GM18870 (cell line): ENCODE measurements at regions not wholly inside any gene's neighbourhood (a gene's known extent, or its start where the extent isn't known, plus 50 kb on each side); places are given as distances from the start of the nearest gene placed in this dataset.
"Not testable (repeated sequence)": the region's sequence is repeated elsewhere in the genome, so short reads cannot be mapped to it uniquely, and the experiment has no call there.

Source experiments
- ATAC-seq: cut with Tn5 transposase; IDR thresholded peaks from one replicate; pipeline ENCODE4 v1.9.1; 2021; ENCODE audit warnings: moderate library complexity; ENCODE audit not compliant: unreplicated experiment

DNA sequence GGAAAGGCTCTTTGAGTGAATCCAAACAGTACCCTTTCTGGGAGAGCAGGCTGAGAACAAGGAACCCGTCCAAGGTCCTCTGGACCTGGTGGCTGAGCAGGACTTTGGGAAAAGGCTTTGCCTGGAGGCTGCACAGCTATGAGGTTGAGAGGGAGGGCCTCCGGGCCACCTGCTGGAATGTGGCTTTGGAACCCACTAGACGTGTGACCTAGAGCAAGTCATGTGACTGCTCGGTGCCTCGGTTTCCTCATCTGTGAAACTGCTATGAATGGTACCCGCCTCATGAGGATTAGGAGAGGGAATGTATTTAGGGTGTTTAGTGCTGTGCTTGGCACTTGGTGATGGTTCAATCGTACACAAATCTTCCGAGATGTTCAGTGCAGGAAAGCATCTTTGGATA lies 50.4 kb downstream of the HAPSTR1 start:
- no peak for ATAC-seq

DNA sequence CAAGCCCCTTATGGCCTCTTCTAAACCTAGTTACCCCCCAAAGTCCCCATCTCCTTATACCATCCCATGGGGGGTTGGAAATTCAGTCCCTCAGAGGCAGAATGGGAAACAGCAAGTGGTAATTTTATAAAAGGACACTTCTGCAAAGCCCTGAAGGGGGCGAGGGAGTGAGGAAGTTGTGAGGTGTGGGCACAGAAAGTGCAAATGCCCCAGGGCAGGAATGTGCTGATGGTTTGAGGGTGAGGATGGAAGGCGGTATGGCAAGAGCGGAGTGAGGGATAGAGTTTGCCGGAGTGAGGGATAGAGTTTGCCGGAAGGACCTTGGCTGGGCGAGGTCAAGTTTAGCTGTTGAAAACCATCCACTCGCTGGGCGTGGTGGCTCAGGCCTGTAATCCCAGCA lies 52.7 kb downstream of the HAPSTR1 start:
- no peak for ATAC-seq

DNA sequence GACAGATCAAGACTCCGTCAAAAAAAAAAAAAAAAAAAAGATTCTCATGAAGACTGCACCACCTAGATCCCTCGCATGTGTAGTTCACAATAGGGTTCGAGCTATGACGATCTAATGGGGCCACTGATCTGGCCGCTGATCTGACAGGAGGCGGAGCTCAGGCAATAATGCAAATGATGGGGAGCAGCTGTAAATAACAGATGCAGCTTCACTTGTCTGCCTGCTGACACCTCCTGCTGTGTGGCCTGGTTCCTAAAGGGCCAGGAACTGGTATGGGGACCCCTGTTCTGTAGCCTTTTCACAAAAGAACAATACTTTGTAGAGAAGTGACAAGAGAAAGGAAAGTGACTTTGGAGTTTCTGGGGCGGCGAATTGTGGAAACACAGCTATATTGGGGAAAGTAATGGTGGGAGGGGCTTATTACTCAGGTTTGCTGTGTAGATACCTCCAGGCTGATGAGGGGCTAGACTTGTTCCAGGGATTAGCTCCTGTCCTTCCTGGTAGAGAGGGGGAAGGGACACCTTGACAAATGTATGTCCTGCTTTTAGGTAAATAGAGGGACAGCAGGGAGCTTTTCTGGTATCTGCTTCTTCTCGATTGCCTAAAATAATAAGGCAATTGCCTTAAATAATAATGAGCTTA lies 57.1 kb downstream of the HAPSTR1 start:
- no peak for ATAC-seq

DNA sequence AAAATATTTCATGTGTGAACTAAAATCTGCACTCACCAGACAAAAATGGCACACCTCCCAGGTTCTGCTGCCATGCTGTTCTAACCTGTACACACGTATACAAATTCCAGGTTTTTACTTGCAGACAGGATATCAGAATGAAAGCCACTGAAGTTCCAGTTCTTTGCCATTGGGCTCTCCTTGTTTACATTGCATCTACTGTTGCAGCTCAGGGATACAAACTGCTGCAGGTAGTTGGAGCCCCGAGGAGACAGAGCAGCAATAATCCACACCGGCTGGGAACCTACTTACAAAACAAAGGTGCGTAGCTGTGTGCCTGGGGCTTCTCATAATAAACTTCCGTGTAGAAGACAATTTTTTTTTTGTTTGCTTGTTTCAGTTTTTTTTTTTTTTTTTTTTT lies 59.6 kb downstream of the HAPSTR1 start:
- no peak for ATAC-seq

DNA sequence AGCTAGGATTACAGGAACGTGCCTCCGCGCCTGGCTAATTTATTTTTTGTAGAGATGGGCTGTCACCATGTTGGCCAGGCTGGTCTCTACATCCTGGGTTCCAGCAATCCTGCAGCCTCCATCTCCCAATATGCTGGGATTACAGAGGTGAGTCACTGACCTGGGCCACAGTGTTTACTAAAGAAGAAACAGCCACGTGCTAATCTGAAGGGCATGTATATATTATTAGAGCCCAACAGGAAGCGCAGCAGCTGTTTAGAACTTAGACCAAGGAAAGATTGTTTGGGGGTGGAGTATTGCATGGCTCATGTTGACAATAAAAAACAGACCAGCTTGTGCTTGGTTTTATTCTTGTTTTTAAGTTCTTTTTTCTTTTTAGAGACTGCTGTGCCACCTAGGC lies 60.2 kb downstream of the HAPSTR1 start:
- no peak for ATAC-seq

DNA sequence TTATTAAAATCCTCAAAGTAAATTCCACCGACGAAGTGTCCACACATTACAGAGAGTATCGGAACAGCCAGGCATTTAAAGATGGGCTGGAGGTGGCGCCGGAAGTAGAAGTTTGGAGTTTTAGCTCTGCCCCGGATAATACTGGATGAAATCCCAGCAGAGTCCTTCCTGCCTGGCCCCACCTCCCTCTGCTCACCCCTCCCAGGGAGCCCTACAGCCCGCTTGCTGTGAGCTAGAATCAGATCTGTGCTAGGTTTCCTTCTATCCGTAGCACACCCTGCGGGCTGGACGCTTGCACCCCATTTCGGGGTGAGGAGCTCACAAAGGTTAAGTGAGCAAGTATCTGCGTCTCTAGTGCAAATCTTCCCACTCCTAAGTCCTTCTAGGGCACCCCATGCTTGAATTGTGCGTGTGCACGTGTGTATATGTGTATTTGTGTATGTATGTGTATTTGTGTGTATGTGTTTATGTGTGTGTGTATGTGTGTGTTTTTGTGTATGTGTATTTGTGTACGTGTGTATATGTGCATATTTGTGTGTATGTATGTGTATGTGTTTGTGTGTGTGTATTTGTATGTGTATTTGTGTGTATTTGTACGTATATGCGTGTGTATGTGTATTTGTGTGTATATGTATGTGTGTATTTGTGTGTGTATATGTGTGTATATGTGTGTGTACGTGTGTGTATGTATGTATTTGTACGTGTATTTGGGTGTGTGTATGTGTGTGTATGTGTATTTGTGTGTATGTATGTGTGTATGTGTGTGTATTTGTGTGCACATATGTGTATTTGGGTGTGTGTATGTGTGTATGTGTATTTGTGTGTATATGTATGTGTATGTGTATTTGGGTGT lies 61.4 kb downstream of the HAPSTR1 start:
- ATAC-seq = no peak

DNA sequence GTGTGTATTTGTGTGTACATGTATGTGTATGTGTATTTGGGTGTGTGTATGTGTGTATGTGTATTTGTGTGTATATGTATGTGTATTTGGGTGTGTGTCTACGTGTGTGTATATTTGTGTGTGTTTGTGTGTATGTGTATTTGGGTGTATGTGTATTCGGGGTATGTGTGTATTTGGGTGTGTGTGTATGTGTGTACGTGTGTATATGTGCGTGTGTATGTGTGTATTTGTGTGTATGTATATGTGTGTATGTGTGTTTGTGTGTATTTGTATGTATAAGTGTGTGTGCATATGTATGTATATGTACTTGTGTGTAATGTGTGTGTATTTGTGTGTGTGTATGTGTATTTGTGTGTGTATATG lies 62.0 kb downstream of the HAPSTR1 start:
- ATAC-seq = no peak

DNA sequence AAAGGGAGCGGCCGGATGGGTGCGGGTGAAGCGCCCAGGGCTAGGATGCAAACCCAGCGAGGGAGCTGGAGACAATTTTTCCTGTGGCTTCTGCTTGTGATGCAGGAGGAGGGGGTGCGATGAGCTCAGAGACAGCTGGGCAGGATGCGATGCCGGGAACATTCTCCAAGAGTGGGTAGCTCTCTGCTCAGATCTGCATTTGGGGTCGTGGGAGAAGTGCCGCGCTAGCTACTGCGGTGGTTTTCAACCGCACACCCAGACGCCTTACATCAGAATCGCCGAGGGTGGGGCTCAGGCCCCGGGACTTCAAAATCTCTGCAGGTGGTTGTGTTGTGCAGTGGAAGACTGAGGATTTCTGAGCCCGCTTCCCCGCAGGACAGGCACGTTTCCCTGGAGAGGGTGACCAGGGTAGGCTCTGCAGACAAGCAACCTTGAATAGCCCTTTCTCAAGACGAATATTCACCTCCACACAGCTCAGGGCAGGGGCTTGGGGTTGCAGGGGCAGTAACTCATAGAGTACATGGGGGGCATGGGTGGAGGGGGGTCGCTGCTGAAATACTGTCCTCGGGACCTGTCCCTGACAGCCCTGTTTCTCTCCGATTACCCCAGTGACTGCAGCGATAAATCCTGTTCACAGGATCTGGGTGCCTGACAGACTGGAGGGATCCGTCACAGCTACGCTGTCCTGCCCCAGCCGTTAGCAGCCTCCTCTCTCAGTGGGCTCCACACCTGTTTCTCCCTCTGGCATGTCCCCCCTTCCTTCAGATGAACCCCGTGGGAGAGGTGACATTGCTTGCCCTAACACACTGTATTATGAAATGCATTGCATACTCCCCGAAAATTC lies 63.3 kb downstream of the HAPSTR1 start:
- no peak for ATAC-seq

DNA sequence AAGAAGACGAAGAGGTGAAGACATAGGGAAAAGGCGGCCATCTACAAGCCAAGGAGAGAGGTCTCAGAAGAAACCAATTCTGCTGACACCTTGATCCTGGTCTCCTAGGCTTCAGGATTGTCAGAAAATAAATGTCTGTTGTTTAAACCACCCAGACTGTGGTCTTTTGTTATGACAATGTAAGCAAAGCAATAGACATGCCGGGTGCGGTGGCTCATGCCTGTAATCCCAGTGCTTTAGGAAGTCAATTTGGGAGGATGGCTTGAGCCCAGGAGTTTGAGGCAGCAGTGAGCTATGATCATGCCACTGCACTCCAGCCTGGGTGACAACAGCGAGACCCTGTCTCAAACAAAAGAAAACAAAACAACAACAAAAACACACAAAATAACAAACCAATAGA lies 64.4 kb downstream of the HAPSTR1 start:
- no peak for ATAC-seq

DNA sequence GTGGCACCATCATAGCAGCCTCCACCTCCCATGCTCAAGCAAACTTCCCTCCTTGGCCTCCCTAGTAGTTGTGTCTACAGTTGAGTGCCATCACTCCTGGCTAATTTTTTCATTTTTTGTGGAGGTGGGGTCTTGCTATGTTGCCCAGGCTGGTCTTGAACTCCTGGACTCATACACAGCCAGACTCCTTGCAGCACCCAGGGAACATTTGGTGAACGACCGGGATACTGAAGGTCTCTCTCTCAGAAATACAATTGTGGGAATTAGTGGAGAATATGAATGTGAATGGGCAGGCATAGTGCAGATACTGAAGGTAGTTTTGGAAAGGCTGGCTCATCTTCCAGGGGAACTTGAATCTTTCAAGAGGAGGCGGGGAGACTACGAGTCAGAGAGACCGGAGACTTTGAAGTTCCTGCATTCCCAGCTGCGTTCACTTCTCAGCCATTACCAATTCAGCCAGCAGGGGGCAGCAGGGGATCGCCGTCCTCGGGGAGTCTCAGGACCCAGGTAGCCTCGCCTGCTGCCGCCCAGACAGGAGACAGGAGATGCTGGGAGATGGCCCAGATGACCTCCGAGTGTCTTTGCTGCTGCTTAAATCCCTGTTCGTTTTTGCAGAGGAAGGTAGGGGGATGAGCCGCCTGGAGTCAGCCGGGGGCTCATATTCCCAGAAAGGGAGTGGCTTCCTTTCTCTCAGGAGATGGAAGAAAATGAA lies 68.6 kb downstream of the HAPSTR1 start:
- ATAC-seq = no peak

DNA sequence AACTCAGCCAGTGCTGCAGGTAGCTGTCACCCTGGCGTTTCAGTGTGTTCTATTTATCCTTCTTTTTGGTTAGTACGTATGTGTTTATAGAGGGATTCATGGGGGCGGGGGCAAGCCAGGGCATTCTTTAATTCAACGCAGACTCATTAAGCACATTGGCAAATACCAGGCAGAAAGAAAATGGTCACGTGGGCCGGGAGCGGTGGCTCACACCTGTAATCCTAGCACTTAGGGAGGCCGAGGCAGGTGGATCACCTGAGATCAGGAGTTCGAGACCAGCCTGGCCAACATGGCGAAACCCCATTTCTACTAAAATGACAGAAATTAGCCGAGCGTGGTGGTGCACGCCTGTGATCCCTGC lies 69.1 kb downstream of the HAPSTR1 start:
- no peak for ATAC-seq

DNA sequence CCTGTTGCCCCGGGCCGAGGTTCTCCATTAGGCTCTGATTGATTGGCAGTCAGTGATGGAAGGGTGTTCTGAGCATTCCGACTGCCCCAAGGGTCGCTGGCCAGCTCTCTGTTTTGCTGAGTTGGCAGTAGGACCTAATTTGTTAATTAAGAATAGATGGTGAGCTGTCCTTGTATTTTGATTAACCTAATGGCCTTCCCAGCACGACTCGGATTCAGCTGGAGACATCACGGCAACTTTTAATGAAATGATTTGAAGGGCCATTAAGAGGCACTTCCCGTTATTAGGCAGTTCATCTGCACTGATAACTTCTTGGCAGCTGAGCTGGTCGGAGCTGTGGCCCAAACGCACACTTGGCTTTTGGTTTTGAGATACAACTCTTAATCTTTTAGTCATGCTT lies 74.2 kb downstream of the HAPSTR1 start:
- no peak for ATAC-seq

DNA sequence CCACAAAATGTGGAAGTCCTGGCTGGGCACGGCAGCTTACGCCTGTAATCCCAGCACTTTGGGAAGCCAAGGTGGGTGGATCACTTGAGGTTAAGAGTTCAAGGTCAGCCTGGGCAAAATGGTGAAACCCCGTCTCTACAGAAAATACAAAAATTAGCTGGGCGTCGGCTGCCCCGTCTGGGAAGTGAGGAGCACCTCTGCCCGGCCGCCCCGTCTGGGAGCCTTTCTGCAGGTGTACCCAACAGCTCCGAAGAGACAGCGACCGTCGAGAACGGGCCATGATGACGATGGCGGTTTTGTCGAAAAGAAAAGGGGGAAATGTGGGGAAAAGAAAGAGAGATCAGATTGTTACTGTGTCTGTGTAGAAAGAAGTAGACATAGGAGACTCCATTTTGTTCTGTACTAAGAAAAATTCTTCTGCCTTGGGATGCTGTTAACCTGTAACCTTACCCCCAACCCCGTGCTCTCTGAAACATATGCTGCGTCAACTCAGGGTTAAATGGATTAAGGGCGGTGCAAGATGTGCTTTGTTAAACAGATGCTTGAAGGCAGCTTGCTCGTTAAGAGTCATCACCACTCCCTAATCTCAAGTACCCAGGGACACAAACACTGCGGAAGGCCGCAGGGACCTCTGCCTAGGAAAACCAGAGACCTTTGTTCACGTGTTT lies 75.0 kb downstream of the HAPSTR1 start:
- ATAC-seq = not testable (repeated sequence)

DNA sequence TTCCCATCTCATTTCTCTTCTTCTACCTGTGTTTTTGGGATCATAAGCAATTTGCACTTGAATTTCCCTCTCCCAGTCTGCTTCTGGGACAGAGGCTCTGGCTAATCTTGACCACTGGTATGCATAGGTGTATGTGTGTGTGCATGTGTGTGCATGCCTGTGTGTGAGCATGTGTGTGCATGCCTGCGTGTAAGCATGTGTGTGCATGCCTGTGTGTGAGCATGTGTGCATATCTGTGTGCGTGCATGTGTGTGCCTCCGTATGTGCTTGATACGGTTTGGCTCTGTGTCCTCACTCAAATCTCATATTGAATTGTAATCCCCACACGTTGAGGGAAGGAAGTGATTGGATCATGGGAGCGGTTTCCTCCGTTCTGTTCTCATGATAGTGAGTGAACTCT lies 77.7 kb downstream of the HAPSTR1 start:
- ATAC-seq = no peak

DNA sequence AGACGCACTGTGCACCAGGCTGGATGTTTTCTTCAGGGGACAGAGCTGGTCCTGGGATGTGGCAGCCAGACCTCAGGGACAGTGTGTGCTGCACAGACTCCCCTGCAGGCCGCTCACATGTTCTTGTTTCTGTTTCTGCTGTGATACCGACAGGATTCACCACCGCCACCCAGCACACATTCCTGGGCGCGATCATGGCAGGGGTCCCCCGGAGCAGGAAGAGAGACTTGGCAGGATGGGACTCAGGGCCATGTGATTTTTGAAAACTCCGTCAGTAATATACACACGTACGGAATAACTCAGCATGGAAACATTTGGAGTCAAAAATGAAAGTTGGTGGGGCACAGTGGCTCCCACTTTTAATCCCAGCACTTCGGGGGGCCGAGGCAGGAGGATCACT lies 79.0 kb downstream of the HAPSTR1 start:
- ATAC-seq = no peak

DNA sequence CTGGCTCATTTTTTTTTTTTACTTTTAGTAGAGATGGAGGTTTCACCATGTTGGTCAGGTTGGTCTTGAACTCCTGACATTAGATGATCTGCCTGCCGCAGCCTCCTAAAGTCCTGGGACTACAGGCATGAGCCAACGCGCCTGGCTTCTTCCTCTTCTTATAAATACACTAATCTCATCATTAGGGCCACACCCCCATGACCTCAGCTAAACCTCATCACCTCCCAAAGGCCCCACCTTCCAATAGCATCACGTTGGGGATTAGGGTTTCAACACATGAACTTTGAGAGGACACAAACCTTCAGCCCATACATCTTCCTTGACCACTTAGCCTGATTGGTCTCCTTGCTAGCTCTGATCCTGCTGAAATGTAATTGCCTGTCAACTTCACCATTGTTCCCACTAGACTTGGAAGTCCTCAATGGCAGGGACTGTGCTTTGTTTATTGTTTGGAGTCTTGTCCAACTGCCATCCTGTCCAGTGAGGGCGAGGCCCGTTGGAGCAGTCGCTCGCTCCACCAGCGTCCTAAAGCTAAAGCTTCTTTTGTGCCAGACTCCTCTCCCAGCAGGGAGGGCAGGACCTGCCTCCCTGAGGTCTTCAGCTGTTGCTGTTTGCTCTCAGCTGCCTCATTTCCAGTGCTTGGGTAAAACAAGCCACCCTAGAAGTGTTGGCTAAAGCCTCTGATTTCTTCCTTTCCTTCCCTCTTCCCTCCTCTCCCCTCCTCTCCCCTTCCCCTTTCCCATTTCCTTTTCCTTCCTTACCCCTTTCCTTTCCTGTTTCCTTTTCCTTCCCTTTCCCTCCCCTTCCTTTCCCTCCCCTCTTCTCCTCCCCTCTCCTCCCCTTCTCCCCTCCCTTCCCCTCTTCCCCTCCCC lies 85.3 kb downstream of the HAPSTR1 start:
- ATAC-seq = no peak

DNA sequence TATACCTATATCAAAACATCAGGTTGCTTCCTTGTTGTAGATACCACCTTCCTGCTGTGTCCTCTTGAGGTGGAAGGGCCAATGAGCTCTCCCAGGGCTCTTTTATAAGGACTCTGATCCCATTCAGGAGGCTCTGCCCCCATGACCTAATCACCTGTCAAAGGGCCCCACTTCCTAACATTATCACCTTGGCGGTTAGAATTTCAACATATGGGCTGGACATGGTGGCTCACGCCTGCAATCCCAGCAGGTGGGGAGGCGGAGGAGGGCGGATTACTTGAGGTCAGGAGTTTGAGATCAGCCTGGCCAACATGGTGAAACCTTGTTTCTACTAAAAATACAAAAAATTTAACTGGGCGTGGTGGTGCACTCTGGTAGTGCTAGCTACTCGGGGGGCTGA lies 86.4 kb downstream of the HAPSTR1 start:
- no peak for ATAC-seq

DNA sequence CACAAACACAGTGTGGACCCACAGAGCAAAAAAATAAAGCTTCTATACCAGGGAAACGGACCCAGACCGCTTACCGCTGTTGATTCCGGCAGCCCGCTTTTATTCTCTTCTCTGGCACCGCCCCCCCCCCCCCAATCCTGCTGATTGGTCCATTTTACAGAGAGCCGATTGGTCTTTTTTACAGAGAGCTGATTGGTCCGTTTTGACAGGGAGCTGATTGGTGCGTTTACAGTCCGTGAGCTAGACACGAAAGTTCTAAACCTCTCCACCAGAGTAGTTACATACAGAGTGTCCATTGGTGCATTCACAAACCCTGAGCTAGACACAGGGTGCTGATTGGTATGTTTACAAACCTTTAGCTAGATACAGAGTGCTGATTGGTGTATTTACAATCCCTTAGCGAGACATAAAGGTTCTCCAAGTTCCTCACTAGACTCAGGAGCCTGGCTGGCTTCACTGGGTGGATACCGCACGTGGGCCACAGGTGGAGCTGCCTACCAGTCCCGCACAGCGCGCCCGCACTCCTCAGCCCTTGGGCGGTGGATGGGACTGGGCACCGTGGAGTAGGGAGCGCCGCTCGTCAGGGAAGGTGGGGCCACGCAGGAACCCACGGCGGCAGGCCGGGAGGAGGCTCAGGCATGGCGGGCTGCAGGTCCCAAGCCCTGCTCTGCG lies 92.4 kb downstream of the HAPSTR1 start:
- ATAC-seq = no peak

DNA sequence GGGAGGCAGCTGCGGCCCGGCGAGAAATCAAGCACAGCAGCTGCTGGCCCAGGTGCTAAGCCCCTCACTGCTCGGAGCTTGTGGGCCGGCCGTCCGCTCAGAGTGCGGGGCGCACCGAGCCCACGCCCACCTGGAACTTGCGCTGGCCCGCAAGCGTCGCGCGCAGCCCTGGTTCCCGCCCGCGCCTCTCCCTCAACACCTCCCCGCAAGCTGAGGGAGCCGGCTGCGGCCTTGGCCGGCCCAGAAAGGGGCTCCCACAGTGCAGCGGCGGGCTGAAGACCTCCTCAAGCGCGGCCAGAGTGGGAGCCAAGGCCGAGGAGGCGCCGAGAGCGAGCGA lies 92.9 kb downstream of the HAPSTR1 start:
- no peak for ATAC-seq
